Liver (tissue), 8 donors: ENCODE measurements at regions not wholly inside any gene's neighbourhood (a gene's known extent, or its start where the extent isn't known, plus 50 kb on each side); places are given as distances from the start of the nearest gene placed in this dataset.

Experiments used
- DNase-seq: peaks from one replicate; pipeline ENCODE4 v3.0.0-alpha.2; 2017; ENCODE audit warnings: low spot score
- H3K27ac ChIP-seq, 2 donors: one replicate each; pipeline ENCODE4 v1.7.0; 2013; ENCODE audit warnings: inconsistent platforms in 2 of 2, low read length in 2 of 2, control low read depth in 1 of 2, low read depth in 1 of 2, mild to moderate bottlenecking in 1 of 2
- H3K27me3 ChIP-seq, 4 donors: one replicate each; pipeline versions ENCODE4 v1.6.1 to v1.7.0; 2013; ENCODE audit warnings: low read length in 3 of 4, inconsistent platforms in 1 of 4, mild to moderate bottlenecking in 1 of 4, moderate library complexity in 1 of 4; ENCODE audit not compliant: control insufficient read depth in 4 of 4, insufficient read depth in 4 of 4
- H3K36me3 ChIP-seq, 4 donors: one replicate each; pipeline versions ENCODE4 v1.6.1 to v1.7.0; 2013; ENCODE audit warnings: low read length in 3 of 4, mild to moderate bottlenecking in 3 of 4, low read depth in 1 of 4, moderate library complexity in 1 of 4; ENCODE audit not compliant: control insufficient read depth in 4 of 4, insufficient read depth in 3 of 4
- H3K4me1 ChIP-seq, 4 donors: one replicate each; pipeline versions ENCODE4 v1.6.1 to v1.7.0; 2013; ENCODE audit warnings: low read length in 3 of 4, mild to moderate bottlenecking in 3 of 4, moderate library complexity in 1 of 4; ENCODE audit not compliant: control insufficient read depth in 4 of 4, insufficient read depth in 4 of 4
- H3K4me3 ChIP-seq, 3 donors: one replicate each; pipeline versions ENCODE4 v1.6.1 to v1.7.0; 2013; ENCODE audit warnings: low read length in 3 of 3, control low read depth in 1 of 3, low read depth in 1 of 3, mild to moderate bottlenecking in 1 of 3
- H3K9ac ChIP-seq, 2 donors: one replicate each; pipeline ENCODE4 v1.7.0; 2013; ENCODE audit warnings: low read length in 2 of 2, mild to moderate bottlenecking in 2 of 2, moderate library complexity in 2 of 2, control low read depth in 1 of 2, low read depth in 1 of 2
- H3K9me3 ChIP-seq, 4 donors: one replicate each; pipeline versions ENCODE4 v1.6.1 to v1.7.0; 2013; ENCODE audit warnings: low read length in 3 of 4; ENCODE audit not compliant: control insufficient read depth in 4 of 4
- ATF3 ChIP-seq: IDR thresholded peaks from 2 replicates; pipeline ENCODE4 v1.6.1; 2016; ENCODE audit warnings: antibody characterized with exemption
- CTCF ChIP-seq: fragments of 150-350 bp; IDR thresholded peaks from 2 replicates; pipeline ENCODE4 v1.5.1; 2017; ENCODE audit warnings: improper control_type of control experiment, low read depth, low read length; ENCODE audit not compliant: missing input control
- EGR1 ChIP-seq, 2 donors: IDR thresholded peaks; 2 replicates each; pipeline ENCODE4 v1.6.1; 2016 to 2018; ENCODE audit warnings: antibody characterized with exemption in 2 of 2, low read depth in 2 of 2
- FOXA1 ChIP-seq: IDR thresholded peaks from 2 replicates; pipeline ENCODE4 v1.6.1; 2016; ENCODE audit warnings: antibody characterized with exemption
- FOXA2 ChIP-seq: IDR thresholded peaks from 2 replicates; pipeline ENCODE4 v1.6.1; 2016; ENCODE audit warnings: antibody characterized with exemption
- GABPA ChIP-seq, 2 donors: IDR thresholded peaks in 1 of 2; conservative IDR thresholded peaks in 1 of 2; 2 replicates each; pipeline ENCODE4 v1.6.1; 2016; ENCODE audit warnings: antibody characterized with exemption in 2 of 2, mild to moderate bottlenecking in 1 of 2, moderate library complexity in 1 of 2
- HNF4A ChIP-seq, 2 donors: conservative IDR thresholded peaks; 2 replicates each; pipeline ENCODE4 v1.6.1; 2016; ENCODE audit warnings: antibody characterized with exemption in 2 of 2, mild to moderate bottlenecking in 2 of 2
- HNF4G ChIP-seq: IDR thresholded peaks from 2 replicates; pipeline ENCODE4 v1.6.1; 2016; ENCODE audit warnings: antibody characterized with exemption
- JUND ChIP-seq, 2 donors: IDR thresholded peaks; 2 replicates each; pipeline ENCODE4 v1.6.1; 2016; ENCODE audit warnings: antibody characterized with exemption in 2 of 2
- MAX ChIP-seq: IDR thresholded peaks from 2 replicates; pipeline ENCODE4 v1.6.1; 2016; ENCODE audit warnings: antibody characterized with exemption
- NR2F2 ChIP-seq: IDR thresholded peaks from 2 replicates; pipeline ENCODE4 v1.6.1; 2016; ENCODE audit warnings: antibody characterized with exemption
- RAD21 ChIP-seq, 2 donors: IDR thresholded peaks; 2 replicates each; pipeline ENCODE4 v1.6.1; 2016; ENCODE audit warnings: antibody characterized with exemption in 2 of 2, mild to moderate bottlenecking in 2 of 2
- RXRA ChIP-seq, 2 donors: IDR thresholded peaks; 2 replicates each; pipeline ENCODE4 v1.6.1; 2017 to 2018; ENCODE audit warnings: antibody characterized with exemption in 2 of 2, mild to moderate bottlenecking in 1 of 2
- SP1 ChIP-seq: IDR thresholded peaks from 2 replicates; pipeline ENCODE4 v1.6.1; 2018; ENCODE audit warnings: antibody characterized with exemption, mild to moderate bottlenecking
- TAF1 ChIP-seq: conservative IDR thresholded peaks from 2 replicates; pipeline ENCODE4 v1.6.1; 2016; ENCODE audit warnings: antibody characterized with exemption, mild to moderate bottlenecking
- YY1 ChIP-seq: IDR thresholded peaks from 2 replicates; pipeline ENCODE4 v1.6.1; 2016; ENCODE audit warnings: antibody characterized with exemption, mild to moderate bottlenecking
- ZBTB33 ChIP-seq: IDR thresholded peaks from 2 replicates; pipeline ENCODE4 v1.6.1; 2016; ENCODE audit warnings: antibody characterized with exemption
- WGBS: extraction: QIAGEN DNeasy Blood & Tissue Kit; methylation state at CpG from one replicate; pipeline ENCODE4 v1.1.7; 2013; 5-methylcytosine and 5-hydroxymethylcytosine counted together
- donor health status: healthy.
- donor health status: healthy.
- donor health status: healthy.
- donor health status: healthy.
- donor health status: healthy.

GRCh38 chrX:144896323-144896722 is 351.0 kb upstream of the SPANXN1 start:
- no peaks in the 10 kb centered on the region for H3K36me3 ChIP-seq
- H3K4me1 ChIP-seq = no peaks in the 10 kb centered on the region
- H3K27me3 ChIP-seq = no peaks in the 10 kb centered on the region
- H3K9ac ChIP-seq = no peak overlapping the region
- no peak for DNase-seq
- H3K4me3 ChIP-seq = no peak overlapping the region
- no peaks in the 10 kb centered on the region for H3K9me3 ChIP-seq
- TF ChIP-seq ZBTB33 (no peak), HNF4A (conservative IDR thresholded peaks at IDR 0.05) (no peak), RAD21 (IDR thresholded peaks at IDR 0.05) (peak in 1 of 2 donors; percentile 43), EGR1 (IDR thresholded peaks at IDR 0.05; ENCODE audit: low read depth in 2 of 2) (no peak)
- H3K27ac ChIP-seq = no peak overlapping the region

- Histone ChIP-seq H3K27ac (no peak overlapping the region), H3K9ac (no peak overlapping the region), H3K27me3 (no peaks in the 10 kb centered on the region), H3K4me1 (no peaks in the 10 kb centered on the region), H3K9me3 (no peaks in the 10 kb centered on the region), H3K4me3 (no peak overlapping the region), H3K36me3 (no peaks in the 10 kb centered on the region)
- WGBS = 81% methylated on average over 3 of the region's 3 CpGs
- no peak for DNase-seq
- TF ChIP-seq SP1 (no peak), TAF1 (no peak), EGR1 (IDR thresholded peaks at IDR 0.05; ENCODE audit: low read depth in 2 of 2) (no peak), RXRA (IDR thresholded peaks at IDR 0.05) (no peak), ZBTB33 (no peak), GABPA (IDR thresholded peaks at IDR 0.05 in 1 of 2, conservative IDR thresholded peaks at IDR 0.05 in 1 of 2) (no peak), CTCF (no peak), MAX (no peak), HNF4G (no peak), FOXA1 (no peak), JUND (IDR thresholded peaks at IDR 0.05) (no peak), YY1 (no peak), ATF3 (no peak), NR2F2 (no peak), FOXA2 (no peak)
Measured at GRCh38 chrX:144901521-144901920, 345.8 kb upstream of the SPANXN1 start.
